NCI-H1417 treated with DMSO at 0.1 percent for 48 hours (cell line): ENCODE measurements at regions not wholly inside any gene's neighbourhood (a gene's known extent, or its start where the extent isn't known, plus 50 kb on each side); places are given as distances from the start of the nearest gene placed in this dataset.
"Not testable (repeated sequence)": the region's sequence is repeated elsewhere in the genome, so short reads cannot be mapped to it uniquely, and the experiment has no call there.

Experiments used
- DNase-seq: peaks from one replicate; lab custom pipeline; 2025; lab: John Stamatoyannopoulos, UW

GRCh38 chr5:118604106-118604505, 384.2 kb downstream of the DTWD2 start:
- DNase-seq = no peak

GRCh38 chr5:118603278-118603677, 385.1 kb downstream of the DTWD2 start:
- DNase-seq = no peak

DNA sequence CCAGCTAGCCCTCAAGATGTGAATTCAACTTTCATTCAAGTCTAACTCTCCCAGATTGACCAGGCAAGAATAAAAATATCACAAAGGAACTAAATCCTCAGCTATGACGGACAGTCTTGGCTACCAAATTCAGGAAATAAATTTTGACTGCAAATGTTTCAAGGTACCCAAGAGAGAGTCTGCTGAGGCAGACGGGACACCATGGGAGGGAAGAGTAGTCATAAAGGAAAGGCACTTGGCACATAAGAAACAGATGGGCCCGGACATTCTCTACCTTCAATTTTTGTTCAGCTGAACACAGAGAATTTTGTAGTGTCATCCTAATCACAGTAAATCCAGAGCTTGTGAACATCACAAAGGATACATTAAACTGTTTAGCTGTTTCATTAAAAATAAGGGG, 390.0 kb downstream of the DTWD2 start:
- no peak for DNase-seq

DNA sequence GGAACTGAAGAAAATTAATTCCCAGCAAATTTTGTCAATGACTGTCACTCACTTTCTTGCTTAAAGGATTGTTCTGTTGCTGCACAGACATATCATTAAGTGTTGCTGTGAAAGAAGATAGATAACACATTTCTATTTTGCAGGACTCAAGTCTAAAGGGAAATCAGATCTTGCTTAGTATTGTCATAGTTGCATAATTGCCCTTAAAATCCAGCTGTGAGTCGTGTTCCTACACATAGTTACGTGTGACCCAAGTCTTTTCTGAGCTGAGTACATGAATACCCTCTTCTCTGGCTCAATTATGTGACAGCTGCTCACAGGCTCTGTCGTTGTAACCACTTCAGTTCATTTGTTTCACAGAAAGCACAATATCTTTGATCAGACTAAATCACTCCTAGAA, 390.8 kb downstream of the DTWD2 start:
- no peak for DNase-seq

- DNase-seq = no peak
These were observed 392.1 kb downstream of the DTWD2 start for GRCh38 chr5:118596255-118596654.

GRCh38 chr5:118593003-118593328, 395.4 kb downstream of the DTWD2 start:
- no peak for DNase-seq

- DNase-seq = no peak
These were observed 395.9 kb downstream of the DTWD2 start for GRCh38 chr5:118592229-118593002.

GRCh38 chr5:118590806-118591205, 397.5 kb downstream of the DTWD2 start:
- DNase-seq = no peak

- DNase-seq = no peak
These were observed 407.4 kb downstream of the DTWD2 start for GRCh38 chr5:118580949-118581348.

DNA sequence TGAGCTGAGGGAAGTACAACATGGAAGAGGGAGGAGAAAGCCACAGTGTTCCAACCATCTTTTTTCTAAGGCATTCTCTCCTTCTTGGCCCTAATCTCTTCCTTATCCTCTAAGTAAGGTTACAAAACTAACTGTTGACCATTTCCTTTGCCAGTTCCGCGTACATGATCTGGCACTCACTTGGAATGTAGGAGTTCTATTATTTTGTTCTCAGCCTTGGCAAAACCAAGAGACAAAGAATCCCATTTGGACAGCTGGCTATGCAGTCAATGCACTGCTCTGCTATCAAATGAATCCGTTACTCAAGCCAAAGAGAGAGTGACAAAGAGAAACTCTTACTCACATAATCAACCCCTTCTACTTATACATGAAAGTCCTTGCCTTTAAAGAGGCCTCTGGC, 410.3 kb downstream of the DTWD2 start:
- no peak for DNase-seq

GRCh38 chr5:118577621-118578020, 410.7 kb downstream of the DTWD2 start:
- DNase-seq = no peak

GRCh38 chr5:118570276-118570675, 418.1 kb downstream of the DTWD2 start:
- DNase-seq = not testable (repeated sequence)

GRCh38 chr5:118569596-118569995, 418.8 kb downstream of the DTWD2 start:
- not testable (repeated sequence) for DNase-seq

GRCh38 chr5:118565335-118565971, 422.9 kb downstream of the DTWD2 start:
- DNase-seq = no peak

DNA sequence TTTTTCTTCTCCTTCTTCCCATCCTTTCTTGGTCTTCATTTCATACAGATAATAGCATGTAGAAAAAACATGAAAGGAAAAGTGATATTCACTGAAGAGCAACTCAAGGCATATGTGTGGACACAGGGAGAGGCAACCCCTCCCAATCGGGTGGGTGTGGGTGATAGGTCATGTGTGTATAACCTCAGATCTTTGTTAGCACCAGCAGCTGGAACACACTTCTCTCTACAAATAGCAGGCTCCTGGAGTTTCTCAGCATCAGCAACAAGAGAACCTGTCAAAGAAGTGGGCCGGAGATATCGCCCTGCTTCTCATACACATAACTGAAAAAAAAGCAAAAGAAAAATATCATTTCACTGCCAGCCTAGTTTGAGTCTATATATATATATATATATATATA, 426.4 kb downstream of the DTWD2 start:
- DNase-seq = no peak

GRCh38 chr5:118561235-118561634, 427.1 kb downstream of the DTWD2 start:
- no peak for DNase-seq

DNA sequence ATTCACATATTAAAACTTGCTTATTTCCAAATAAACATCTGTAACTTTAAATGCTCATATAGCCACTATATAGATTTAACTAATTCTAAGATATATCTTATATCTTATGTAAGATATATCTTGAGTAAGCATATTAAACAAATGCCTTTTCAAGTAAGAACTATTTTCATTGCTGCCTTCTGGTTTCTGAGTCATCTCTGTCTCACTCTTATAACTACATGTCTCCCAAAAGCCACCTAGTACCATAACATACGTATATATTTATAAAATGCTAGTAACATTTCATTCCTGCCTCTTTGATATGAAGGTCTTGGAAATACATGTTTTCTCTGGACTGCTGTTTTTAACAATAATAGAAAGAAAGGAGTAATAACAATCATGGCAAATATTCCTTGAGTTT, 429.5 kb downstream of the DTWD2 start:
- no peak for DNase-seq

GRCh38 chr5:118557251-118557661, 431.1 kb downstream of the DTWD2 start:
- DNase-seq = no peak

- no peak for DNase-seq
These were observed 431.6 kb downstream of the DTWD2 start for GRCh38 chr5:118556792-118557191.

- DNase-seq = no peak
These were observed 432.6 kb downstream of the DTWD2 start for GRCh38 chr5:118555727-118556126.

- no peak for DNase-seq
These were observed 433.4 kb downstream of the DTWD2 start for GRCh38 chr5:118554981-118555380.

DNA sequence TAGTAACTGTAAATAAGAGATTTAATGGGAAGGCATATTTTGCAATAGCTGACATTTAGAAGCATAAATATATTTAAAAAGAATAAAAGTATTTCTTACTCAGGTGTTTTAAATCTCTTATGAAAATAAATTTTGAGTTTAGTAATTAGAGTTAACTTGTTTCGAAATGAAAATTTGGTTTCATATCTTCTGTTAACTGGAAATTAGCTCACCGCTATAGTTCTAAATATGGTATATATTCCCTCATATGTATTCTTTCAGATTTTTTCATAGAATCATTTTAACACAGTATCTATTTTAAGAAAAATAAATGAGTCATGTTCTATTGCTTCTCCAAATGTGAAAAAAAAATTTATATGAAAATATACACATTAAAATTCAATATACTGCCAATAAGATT, 434.1 kb downstream of the DTWD2 start:
- DNase-seq = no peak

GRCh38 chr5:118553662-118554061, 434.7 kb downstream of the DTWD2 start:
- no peak for DNase-seq
